GM21528 (cell line): ENCODE measurements at regions not wholly inside any gene's neighbourhood (a gene's known extent, or its start where the extent isn't known, plus 50 kb on each side); places are given as distances from the start of the nearest gene placed in this dataset.
"Not testable (repeated sequence)": the region's sequence is repeated elsewhere in the genome, so short reads cannot be mapped to it uniquely, and the experiment has no call there.

Source experiments
- ATAC-seq: cut with Tn5 transposase; IDR thresholded peaks from one replicate; pipeline ENCODE4 v1.9.1; 2021; ENCODE audit warnings: mild to moderate bottlenecking, moderate library complexity; ENCODE audit not compliant: unreplicated experiment, low FRiP score

DNA sequence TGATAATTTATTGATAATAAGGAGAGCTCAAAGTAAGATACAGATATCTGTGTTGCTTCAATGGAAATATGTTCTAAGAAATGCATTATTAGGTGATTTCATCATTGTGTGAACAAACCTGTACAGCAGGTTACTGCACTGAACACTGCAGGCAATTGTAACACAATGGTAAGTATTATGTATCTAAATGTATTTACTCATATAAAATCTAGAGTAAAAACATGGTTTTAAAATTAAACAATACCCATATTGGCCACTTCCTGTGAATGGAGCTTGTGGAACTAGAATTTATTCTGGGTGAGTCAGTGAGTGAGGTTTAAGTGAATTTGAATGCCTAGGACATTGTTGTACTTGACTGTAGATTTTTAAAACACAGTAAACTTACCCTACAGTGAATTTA is 722.9 kb upstream of the RAG2 start:
- no peak for ATAC-seq

DNA sequence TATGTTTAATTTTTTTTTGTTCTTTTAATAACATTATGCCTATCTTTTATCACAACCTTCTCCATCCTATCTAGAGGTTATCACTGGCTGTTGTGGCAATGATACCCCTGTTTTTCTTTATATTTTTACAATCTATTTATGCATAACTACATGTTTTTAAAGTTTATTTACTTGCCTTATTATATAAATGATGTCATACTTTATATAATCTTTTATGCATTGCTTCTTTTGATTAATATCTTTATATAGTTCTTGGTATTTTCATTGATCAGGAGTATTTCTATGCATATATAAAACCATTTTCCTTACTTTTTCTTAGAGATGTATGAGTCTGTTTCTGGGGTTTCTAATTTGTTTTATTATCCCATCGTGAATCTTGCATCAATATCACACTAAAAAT is 719.8 kb upstream of the RAG2 start:
- ATAC-seq, result no peak

DNA sequence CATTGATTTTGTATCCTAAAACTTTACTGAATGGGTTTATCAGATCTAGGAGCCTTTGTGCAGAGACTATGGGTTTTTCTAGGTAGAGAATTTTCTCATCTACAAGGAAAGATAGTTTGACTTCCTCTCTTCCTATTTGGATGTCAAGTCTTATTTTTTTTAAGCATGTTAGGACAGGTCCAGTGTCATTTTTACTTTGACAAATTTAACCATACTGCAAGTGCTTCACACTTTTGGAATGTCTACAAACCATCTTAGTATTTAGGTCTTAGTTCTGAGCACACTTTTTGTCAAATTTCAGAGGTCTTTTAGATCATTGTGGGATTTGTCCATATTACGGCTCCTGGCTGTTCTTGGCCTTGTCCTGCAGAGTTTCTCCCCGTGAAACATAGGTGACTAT is 715.2 kb upstream of the RAG2 start:
- ATAC-seq, result no peak

DNA sequence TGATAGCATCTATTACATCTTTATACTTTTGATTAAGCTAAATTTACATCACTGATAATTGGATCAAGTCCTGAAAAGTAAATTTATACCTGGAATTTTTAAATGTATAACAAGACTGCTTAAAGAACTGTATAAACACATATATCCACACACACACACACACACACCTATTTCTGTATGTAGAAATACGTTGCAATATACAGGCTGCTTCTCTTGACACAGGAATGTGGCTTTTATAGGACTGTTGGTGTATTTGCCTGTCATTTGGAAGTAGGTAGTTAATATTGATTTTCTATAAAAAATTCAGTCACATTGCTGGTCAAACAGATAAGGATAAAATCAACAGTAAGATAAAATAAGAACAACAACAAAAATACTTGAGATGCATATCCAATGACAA is 708.5 kb upstream of the RAG2 start:
- ATAC-seq, result no peak

DNA sequence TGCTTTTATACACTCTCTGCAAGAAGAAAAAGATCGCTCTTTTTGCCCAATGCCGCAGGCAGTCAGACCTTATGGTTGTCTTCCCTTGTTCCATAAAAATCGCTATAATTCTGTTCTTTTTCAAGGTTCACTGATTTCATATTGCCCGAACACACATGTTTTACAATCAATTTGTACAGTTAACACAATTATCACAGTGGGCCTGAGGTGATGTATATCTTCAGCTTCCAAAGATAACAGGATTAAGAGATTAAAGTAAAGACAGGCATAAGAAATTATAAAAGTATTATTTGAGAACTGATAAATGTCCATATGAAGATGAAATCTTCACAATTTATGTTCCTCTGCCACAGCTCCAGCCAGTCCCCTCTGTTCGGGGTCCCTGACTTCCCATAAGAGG is 703.4 kb upstream of the RAG2 start:
- not testable (repeated sequence) for ATAC-seq

DNA sequence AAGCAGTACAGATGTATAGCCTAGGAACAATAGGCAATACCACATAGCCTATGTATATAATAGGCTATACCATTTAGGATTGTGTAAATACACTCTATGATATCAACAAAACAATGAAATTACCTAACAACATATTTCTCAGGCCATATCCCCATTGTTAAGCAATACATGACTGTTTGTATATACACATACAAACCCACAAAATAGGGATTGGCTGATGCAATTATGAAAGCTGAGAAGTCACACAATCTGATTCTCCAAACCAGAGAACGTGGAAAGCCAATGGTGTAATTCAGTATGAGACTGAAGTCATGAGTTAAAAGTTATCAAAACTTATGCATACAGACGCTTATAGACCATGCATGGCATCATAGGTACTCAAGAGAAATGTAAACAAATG is 700.1 kb upstream of the RAG2 start:
- ATAC-seq, result no peak

DNA sequence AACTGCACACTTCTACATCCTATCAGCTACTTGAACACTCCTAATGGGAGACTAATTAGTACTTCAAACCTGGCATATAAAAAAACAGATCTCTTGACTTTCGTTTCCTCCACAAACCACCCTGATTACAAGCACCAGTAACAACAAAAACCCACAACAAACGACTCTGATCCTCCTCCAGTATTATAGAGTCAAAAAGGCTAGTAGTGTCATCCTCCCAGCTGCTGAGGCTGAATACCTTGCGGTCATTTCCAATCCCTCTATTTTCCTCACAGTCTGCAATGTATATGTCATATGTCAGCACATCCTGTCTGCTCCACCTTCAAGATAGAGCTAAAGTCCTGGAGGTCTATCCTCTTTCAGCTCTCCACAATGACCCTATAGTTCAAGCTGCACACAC is 688.9 kb upstream of the RAG2 start:
- no peak for ATAC-seq

DNA sequence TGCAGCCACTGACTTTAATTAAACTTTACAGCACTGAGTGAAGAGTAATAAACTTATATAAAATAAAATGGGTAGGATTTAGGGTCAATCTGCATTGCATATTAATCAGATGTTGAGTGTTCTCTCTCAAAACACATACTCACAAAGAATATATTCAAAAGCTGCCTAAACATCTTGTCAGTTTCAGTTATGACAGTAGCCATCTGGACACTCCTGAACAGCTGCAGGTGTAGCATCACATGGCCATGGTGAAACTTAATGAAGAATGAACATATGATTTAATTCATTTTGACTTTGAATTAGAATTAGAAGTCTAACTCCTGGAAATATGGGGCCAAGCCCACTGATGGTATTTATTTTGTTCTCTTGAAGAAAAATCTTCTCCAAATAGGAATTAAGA is 684.3 kb upstream of the RAG2 start:
- ATAC-seq, result no peak

DNA sequence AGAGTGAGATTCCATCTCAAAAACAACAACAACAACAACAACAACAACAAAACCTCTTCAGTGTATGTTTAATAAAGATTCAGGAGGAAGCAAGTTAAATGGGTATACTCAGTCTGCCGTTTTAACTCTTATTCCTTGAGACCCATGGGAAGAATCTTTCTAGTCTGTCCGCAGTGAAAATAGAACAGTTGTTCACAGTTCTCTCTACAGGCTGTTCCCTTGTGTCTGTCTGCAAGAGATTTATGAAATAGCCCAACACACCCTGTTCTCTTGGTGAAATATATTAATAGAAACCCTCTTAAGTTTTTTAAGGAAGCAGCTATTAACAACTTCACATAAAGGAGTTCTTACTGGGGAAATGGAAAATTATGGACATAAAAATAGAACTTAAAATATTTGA is 682.2 kb upstream of the RAG2 start:
- ATAC-seq, result no peak

DNA sequence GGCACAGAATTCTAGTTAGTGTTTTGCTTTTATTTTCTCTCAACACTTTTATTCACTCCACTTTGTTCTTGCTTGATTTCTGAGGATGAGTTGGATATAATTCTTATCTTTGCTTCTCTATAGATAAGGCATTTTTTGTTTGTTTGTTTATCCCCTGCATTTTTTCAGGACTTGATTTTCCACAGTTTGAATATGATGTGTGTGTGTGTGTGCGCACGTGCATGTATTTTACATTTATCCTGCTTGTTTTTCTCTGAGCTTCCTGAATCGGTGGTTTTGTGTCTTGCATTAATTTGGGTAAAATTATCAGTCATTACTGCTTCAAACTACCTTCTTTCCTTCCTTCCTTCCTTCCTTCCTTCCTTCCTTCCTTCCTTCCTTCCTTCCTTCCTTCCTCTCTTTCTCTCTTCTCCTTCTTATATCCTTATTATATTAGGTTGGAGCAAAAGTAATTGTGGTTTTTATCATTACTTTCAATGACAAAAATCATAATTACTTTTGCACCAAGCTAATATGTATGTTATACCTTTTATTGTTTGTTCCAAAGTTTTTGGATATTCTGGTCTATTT is 679.9 kb upstream of the RAG2 start:
- no peak for ATAC-seq

DNA sequence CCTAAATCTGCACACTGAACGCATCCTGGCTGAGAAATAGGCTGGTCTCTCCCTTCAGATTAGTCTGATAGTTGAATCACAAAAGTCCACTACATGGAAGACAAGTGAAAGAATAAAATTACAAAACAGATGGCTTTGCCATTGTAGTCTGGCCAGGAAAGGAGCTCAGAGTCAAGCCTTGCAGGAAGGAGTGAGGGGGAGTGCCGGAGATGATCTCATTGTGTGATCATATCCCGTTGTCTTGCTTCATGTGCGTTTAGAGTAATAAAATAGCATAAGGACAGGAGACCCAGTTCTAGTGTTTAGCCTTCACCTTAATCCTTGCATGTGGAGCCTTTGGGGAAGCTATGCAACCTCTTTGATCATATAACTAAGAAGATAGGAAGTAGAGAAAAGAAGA is 666.7 kb upstream of the RAG2 start:
- ATAC-seq, result no peak

DNA sequence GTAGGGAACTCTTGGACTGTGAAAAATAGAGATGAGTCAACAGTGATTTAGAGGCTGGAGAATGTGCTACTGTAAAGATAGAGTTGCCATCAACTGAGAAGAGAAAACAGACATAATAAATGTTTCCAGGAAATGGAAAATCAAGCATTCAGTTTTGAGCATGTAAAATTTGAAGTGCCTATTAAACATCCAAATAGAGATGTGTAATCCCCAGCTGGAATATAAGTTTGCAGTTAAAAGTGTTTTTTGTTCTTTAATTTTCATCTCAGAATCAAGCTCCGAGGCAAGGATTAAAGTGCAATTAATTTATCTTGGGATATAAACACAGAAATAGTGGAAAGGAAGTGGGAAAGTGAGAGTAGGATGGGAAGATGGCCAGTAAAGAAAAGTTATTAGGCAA is 666.0 kb upstream of the RAG2 start:
- no peak for ATAC-seq

DNA sequence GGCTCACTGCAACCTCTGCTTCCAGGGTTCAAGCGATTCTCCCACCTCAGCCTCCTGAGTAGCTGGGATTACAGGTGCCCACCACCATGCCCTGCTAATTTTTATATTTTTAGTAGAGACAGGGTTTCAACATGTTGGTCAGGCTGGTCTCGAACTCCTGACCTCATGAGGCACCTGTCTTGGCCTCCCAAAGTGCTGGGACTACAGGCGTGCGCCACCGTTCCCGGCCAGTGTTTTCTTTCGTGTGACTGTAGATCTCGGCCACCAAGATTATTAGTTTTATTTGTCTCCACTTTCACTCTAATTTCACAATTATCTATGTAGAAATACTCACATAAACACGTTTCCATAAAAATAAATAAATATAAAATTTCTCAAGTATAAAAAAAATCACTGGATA is 665.4 kb upstream of the RAG2 start:
- ATAC-seq, result not testable (repeated sequence)

DNA sequence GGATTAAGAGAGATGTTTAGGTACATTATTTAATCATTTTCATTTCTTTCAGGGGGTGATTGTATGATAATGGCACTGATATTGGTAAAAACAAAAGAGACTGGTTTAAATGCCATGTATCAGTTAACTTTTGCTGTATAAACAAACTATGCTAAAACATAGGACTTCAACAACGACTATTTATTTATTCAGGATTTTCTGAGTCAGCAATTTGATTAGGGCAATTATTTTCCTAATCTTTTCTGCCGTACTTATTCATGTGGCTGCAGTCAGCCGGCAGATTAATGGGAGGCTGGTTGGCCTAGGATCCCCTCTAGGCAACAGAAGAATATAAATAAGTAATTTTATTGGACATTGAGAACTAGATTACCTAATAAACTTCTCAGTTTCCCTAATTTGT is 661.7 kb upstream of the RAG2 start:
- ATAC-seq, result no peak

DNA sequence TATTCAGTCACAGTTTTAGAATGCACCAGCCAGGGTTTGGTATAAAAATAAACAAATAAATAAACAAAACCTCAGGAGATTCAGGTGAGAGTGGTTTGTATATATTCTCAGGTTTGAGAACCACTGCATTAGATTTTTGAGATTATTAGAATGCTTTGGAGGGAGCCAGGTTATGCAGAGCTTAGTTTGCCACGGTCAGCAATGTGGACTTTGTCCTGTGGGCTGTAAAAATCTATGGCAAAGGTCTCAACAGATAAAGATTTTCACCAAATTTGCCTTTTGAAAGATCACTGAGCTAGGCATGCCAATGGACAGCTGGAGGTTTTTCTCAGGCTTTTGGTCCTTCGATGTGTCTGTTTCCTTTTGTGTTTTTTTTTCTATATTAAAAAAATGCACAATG is 650.1 kb upstream of the RAG2 start:
- no peak for ATAC-seq

DNA sequence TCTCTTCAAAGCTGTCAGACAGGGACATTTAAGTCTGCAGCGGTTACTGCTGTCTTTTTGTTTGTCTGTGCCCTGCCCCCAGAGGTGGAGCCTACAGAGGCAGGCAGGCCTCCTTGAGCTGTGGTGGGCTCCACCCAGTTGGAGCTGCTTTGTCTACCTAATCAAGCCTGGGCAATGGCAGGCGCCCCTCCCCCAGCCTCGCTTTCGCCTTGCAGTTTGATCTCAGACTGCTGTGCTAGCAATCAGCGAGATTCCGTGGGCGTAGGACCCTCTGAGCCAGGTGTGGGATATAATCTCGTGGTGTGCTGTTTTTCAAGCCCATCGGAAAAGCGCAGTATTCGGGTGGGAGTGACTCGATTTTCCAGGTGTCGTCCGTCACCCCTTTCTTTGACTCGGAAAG is 648.1 kb upstream of the RAG2 start:
- ATAC-seq, result not testable (repeated sequence)

DNA sequence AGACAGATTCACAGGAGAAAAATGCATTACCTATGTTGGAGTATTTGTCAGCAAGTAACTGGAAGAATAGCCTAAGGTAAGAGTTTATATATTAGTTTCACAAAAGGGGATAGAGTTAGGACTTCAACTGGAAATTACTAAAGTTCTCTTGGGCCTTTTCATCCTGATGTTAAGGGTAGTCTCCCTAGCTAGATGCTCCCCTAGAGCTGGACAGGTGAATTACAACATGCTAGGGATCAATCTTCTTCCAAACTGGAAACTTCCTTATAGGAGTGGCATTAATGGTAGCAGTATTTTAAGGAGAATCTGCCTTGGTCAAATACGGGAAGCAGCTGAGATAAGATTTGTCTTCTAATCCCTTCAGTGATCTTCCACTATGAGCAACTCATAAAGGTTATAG is 632.8 kb upstream of the RAG2 start:
- no peak for ATAC-seq

DNA sequence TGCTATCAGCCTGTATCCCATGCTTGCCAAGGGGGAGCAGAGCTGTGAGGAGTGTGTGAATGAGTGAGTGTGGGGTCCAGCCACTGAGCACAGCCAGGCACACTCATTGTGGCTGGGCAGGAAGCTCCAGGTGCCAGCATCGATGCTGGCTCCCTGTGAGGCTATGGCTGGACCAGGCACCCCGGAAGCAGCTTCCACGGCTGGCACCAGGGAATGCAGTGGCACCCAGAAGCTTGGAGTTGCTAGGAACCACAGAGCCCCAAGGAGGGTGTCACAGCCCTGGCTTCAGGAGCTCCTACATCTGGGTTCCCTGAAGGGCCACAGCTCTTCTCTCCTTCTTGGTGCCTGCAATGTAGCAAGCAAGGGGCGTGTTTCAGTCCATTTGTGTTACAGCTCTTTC is 625.9 kb upstream of the RAG2 start:
- no peak for ATAC-seq

DNA sequence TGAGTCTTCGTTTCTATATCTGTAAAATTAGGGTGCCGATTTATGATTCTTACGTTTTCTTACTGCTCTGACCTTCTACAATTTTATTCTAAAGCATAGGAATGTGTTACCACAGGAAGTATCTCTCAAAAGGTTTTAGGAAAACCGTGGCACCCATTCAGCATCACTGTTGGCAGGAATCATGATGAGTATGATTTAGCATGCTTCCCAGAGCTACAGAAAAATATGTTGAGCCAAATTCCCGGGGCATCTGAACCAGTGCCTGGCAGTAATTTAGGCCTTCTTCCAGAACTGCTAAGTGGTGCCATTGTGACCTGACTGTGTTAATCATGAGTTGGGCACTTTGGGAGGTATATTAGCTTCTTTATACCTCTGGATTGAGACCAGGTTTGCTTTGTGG is 605.0 kb upstream of the RAG2 start:
- ATAC-seq, result no peak

DNA sequence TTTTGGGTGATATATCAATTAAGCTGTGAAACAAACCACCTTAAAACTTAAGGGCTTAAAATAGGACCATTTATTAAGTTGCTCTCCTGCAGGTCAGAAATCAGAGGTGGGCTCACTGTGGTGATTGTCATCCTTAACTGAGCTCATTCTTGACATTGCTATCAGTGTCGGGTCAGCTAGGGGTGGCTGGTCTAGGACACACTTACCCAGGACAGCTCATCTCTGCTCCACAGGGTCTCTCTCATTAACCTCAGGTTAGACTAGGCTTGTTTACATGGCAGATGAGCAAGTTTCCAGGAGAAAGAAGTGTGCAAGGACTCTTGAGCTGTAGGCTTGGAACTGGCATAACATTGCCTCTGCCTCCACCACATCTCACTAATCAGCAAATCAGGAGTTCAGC is 601.0 kb upstream of the RAG2 start:
- ATAC-seq, result no peak

DNA sequence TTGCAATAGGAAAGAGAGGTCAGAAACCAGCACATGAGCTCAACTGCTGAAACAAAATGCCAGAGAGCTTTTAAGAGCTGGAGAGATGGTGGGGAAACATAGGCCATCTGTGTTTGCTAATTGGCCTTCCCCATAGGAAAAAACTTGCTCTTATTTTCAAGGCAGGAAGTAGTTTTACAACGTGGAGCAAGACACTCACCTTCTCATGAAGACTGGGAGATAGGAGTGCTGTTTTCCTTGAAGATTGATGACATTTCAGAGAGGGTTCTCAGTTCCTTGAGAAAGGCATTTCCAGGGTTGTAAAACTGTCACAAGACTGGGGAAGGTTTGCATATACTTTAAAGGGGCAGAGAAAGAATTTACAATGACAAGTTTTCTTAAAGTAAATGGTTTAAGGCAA is 586.3 kb upstream of the RAG2 start:
- no peak for ATAC-seq

DNA sequence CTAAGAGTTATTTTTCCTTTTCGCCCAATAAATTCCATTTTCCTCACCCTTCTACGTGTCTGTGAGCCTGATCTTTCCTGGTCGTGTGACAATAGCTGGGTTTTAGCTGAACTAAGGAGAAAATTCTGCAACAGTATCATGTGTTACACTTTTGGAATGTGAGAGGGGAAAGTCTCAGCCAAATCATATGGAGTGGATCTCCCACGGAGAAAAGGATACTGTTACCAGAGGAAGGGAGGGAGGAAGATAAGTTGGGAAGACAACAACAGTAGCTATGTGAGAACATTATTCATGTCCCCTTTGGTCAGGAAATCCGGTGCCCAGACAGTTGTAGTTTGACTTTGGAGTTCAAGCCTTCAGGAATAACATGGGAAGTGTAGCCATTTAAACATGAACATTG is 584.0 kb upstream of the RAG2 start:
- ATAC-seq, result no peak

DNA sequence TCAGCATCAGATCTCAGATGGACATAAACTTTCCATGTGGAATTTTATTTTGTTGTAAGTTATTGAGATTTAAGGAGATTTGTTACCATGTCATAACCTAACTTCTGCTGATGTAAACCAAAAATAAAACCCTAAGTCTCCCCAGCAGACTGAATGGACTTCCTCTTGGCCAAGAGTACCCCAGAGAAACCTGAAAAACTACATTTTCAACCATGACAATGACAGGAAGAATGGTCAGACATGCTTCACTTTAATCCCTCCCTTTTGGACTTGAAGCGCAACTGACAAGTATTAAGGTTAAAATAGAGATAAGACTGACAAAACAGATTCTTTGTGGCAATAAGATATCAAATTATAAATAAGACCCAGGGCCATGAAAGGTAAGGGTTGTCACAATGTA is 579.7 kb upstream of the RAG2 start:
- no peak for ATAC-seq
